ENCODE measurements at regions not wholly inside any gene's neighbourhood (a gene's known extent, or its start where the extent isn't known, plus 50 kb on each side); places are given as distances from the start of the nearest gene placed in this dataset.

- Histone ChIP-seq H3K18ac (ENCODE audit: low read length) (no peak overlapping the region), H3K27ac (ENCODE audit: low read depth, low read length) (no peak overlapping the region), H3K79me1 (ENCODE audit: low read length) (no peaks in the 10 kb centered on the region), H2AFZ (ENCODE audit: insufficient read depth, low read length, poor library complexity) (no peak overlapping the region), H3K4me1 (ENCODE audit: control insufficient read depth in 1 of 2, insufficient read depth in 2 of 2, low read length in 2 of 2) (no peaks in the 10 kb centered on the region), H3K4me3 (ENCODE audit: low read depth, low read length) (no peak overlapping the region), H3K23ac (ENCODE audit: low read length) (no peak overlapping the region), H3K27me3 (ENCODE audit: insufficient read depth, low read length) (no peaks in the 10 kb centered on the region), H4K8ac (ENCODE audit: low read depth, low read length) (no peak overlapping the region), H2BK120ac (ENCODE audit: insufficient read depth, low read length, poor library complexity) (no peak overlapping the region), H3K36me3 (ENCODE audit: control insufficient read depth in 1 of 2, insufficient read depth in 2 of 2, low read length in 2 of 2) (no peaks in the 10 kb centered on the region), H4K91ac (ENCODE audit: low read depth, low read length) (no peak overlapping the region), H3K4ac (ENCODE audit: low read depth, low read length) (no peak overlapping the region), H2BK5ac (ENCODE audit: low read depth, low read length, poor library complexity) (no peak overlapping the region), H3K14ac (ENCODE audit: low read length) (no peak overlapping the region), H2AK5ac (ENCODE audit: low read length) (no peak overlapping the region), H3K9me3 (ENCODE audit: insufficient read depth, low read depth, low read length) (no peaks in the 10 kb centered on the region), H4K12ac (ENCODE audit: low read depth, low read length) (no peak overlapping the region), H3K9ac (ENCODE audit: low read length) (no peak overlapping the region), H3K4me2 (ENCODE audit: low read length) (no peak overlapping the region), H3K79me2 (ENCODE audit: control insufficient read depth, insufficient read depth, low read length, poor library complexity) (no peaks in the 10 kb centered on the region), H2BK12ac (ENCODE audit: low read length) (no peak overlapping the region)
- DNase-seq: no peak
- WGBS (ENCODE audit: extremely low coverage, insufficient coverage, insufficient read length): no CpG with 5 or more reads among the region's 1 CpG
These were observed 982.7 kb upstream of the NR2F2 start for GRCh38 chr15:95347837-95348236.

DNA sequence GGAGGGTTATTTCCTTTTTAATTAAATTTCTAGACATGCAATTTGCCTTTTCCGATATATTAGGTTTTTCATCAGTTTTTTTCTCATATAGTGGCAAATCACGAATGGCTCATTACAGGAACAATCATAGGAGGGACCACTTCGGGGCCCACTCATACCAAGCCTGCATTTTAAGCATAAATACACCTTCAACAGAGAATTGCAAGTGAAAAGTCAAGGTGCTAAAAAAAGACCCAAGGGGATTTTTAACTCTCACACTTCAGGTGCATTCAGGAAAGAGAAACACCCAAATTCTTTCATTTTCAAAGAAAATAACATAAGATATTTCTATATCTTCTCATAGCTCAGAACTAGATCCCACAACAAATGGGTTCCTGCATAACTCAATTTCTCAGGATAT, 979.6 kb upstream of the NR2F2 start:
- Histone ChIP-seq H3K23ac (ENCODE audit: low read length) (no peak overlapping the region), H3K14ac (ENCODE audit: low read length) (no peak overlapping the region), H2BK5ac (ENCODE audit: low read depth, low read length, poor library complexity) (no peak overlapping the region), H3K27ac (ENCODE audit: low read depth, low read length) (no peak overlapping the region), H4K12ac (ENCODE audit: low read depth, low read length) (no peak overlapping the region), H3K9me3 (ENCODE audit: insufficient read depth, low read depth, low read length) (no peaks in the 10 kb centered on the region), H3K4me1 (ENCODE audit: control insufficient read depth in 1 of 2, insufficient read depth in 2 of 2, low read length in 2 of 2) (no peaks in the 10 kb centered on the region), H2AFZ (ENCODE audit: insufficient read depth, low read length, poor library complexity) (no peak overlapping the region), H4K91ac (ENCODE audit: low read depth, low read length) (no peak overlapping the region), H2AK5ac (ENCODE audit: low read length) (no peak overlapping the region), H3K36me3 (ENCODE audit: control insufficient read depth in 1 of 2, insufficient read depth in 2 of 2, low read length in 2 of 2) (no peaks in the 10 kb centered on the region), H3K4me2 (ENCODE audit: low read length) (no peak overlapping the region), H3K18ac (ENCODE audit: low read length) (no peak overlapping the region), H3K4me3 (ENCODE audit: low read depth, low read length) (no peak overlapping the region), H2BK120ac (ENCODE audit: insufficient read depth, low read length, poor library complexity) (no peak overlapping the region), H3K79me2 (ENCODE audit: control insufficient read depth, insufficient read depth, low read length, poor library complexity) (no peaks in the 10 kb centered on the region), H3K9ac (ENCODE audit: low read length) (no peak overlapping the region), H3K27me3 (ENCODE audit: insufficient read depth, low read length) (no peaks in the 10 kb centered on the region), H3K4ac (ENCODE audit: low read depth, low read length) (no peak overlapping the region), H4K8ac (ENCODE audit: low read depth, low read length) (no peak overlapping the region), H3K79me1 (ENCODE audit: low read length) (no peaks in the 10 kb centered on the region), H2BK12ac (ENCODE audit: low read length) (no peak overlapping the region)
- DNase-seq: no peak
- WGBS (ENCODE audit: extremely low coverage, insufficient coverage, insufficient read length): no CpG with 5 or more reads among the region's 3 CpGs

DNA sequence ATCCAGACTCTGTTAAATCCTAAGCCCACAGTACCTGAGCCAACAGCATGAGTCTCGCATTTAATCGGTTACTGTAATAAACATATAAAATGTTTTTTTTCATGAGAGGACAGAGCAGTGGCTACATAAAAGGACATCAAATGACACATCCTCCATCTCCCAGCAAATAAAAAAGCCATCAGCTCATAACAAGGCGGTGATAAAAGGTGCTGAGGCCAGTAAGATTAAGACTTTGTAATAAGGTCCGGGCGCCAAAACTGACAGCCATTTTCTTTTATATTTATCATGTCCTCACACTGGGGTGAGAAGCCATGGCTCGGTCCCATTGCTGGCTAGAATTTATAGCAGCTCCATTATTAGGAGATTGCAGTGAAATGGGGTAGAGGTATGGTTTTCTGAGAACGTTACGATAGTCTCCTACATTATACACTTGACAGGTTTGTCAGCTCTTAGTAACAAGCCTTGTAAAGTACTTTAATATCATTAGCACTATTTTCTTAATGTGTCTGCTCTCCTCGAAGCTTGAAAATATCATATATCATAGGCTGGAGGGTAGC, 977.8 kb upstream of the NR2F2 start:
- Histone ChIP-seq H3K4me1 (ENCODE audit: control insufficient read depth in 1 of 2, insufficient read depth in 2 of 2, low read length in 2 of 2) (no peaks in the 10 kb centered on the region), H3K14ac (ENCODE audit: low read length) (no peak overlapping the region), H4K12ac (ENCODE audit: low read depth, low read length) (no peak overlapping the region), H3K23ac (ENCODE audit: low read length) (no peak overlapping the region), H3K79me2 (ENCODE audit: control insufficient read depth, insufficient read depth, low read length, poor library complexity) (no peaks in the 10 kb centered on the region), H3K4ac (ENCODE audit: low read depth, low read length) (no peak overlapping the region), H2AK5ac (ENCODE audit: low read length) (no peak overlapping the region), H3K9ac (ENCODE audit: low read length) (no peak overlapping the region), H2AFZ (ENCODE audit: insufficient read depth, low read length, poor library complexity) (no peak overlapping the region), H3K36me3 (ENCODE audit: control insufficient read depth in 1 of 2, insufficient read depth in 2 of 2, low read length in 2 of 2) (no peaks in the 10 kb centered on the region), H3K79me1 (ENCODE audit: low read length) (no peaks in the 10 kb centered on the region), H4K91ac (ENCODE audit: low read depth, low read length) (no peak overlapping the region), H3K27me3 (ENCODE audit: insufficient read depth, low read length) (no peaks in the 10 kb centered on the region), H2BK12ac (ENCODE audit: low read length) (no peak overlapping the region), H3K4me2 (ENCODE audit: low read length) (no peak overlapping the region), H3K4me3 (ENCODE audit: low read depth, low read length) (no peak overlapping the region), H3K9me3 (ENCODE audit: insufficient read depth, low read depth, low read length) (no peaks in the 10 kb centered on the region), H4K8ac (ENCODE audit: low read depth, low read length) (no peak overlapping the region), H3K27ac (ENCODE audit: low read depth, low read length) (no peak overlapping the region), H3K18ac (ENCODE audit: low read length) (no peak overlapping the region), H2BK120ac (ENCODE audit: insufficient read depth, low read length, poor library complexity) (no peak overlapping the region), H2BK5ac (ENCODE audit: low read depth, low read length, poor library complexity) (no peak overlapping the region)
- DNase-seq: no peak
- WGBS (ENCODE audit: extremely low coverage, insufficient coverage, insufficient read length): no CpG with 5 or more reads among the region's 9 CpGs

DNA sequence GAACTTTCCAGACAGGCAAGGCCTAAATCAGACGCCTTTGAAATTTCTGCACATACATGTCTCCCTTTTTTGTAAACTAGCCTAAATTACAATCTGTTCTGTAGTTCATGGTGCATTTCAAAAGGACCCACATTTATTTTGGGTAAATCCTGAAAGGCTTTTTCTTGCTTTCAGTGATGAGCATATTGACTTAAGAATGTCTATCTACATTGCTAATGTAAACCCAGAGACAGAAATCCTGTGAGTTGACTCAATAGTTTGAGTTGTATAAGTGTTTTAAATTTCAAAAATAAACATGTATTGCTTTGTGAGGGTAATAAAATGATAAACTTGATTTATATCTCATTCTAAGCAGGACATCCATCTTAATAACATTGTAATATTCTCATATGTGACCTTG, 977.0 kb upstream of the NR2F2 start:
- no CpG with 5 or more reads among the region's 1 CpG for WGBS (ENCODE audit: extremely low coverage, insufficient coverage, insufficient read length)
- H2BK12ac ChIP-seq (ENCODE audit: low read length): no peak overlapping the region

More for the DNA sequence above, 977.0 kb upstream of the NR2F2 start:
- Histone ChIP-seq H4K12ac (ENCODE audit: low read depth, low read length) (no peak overlapping the region), H2AK5ac (ENCODE audit: low read length) (no peak overlapping the region), H2AFZ (ENCODE audit: insufficient read depth, low read length, poor library complexity) (no peak overlapping the region), H3K79me1 (ENCODE audit: low read length) (no peaks in the 10 kb centered on the region), H3K9me3 (ENCODE audit: insufficient read depth, low read depth, low read length) (no peaks in the 10 kb centered on the region), H4K8ac (ENCODE audit: low read depth, low read length) (no peak overlapping the region), H3K27ac (ENCODE audit: low read depth, low read length) (no peak overlapping the region), H3K9ac (ENCODE audit: low read length) (no peak overlapping the region), H2BK120ac (ENCODE audit: insufficient read depth, low read length, poor library complexity) (no peak overlapping the region), H4K91ac (ENCODE audit: low read depth, low read length) (no peak overlapping the region), H3K27me3 (ENCODE audit: insufficient read depth, low read length) (no peaks in the 10 kb centered on the region), H3K79me2 (ENCODE audit: control insufficient read depth, insufficient read depth, low read length, poor library complexity) (no peaks in the 10 kb centered on the region), H3K4me3 (ENCODE audit: low read depth, low read length) (no peak overlapping the region), H2BK5ac (ENCODE audit: low read depth, low read length, poor library complexity) (no peak overlapping the region), H3K4ac (ENCODE audit: low read depth, low read length) (no peak overlapping the region), H3K4me2 (ENCODE audit: low read length) (no peak overlapping the region), H3K36me3 (ENCODE audit: control insufficient read depth in 1 of 2, insufficient read depth in 2 of 2, low read length in 2 of 2) (no peaks in the 10 kb centered on the region), H3K4me1 (ENCODE audit: control insufficient read depth in 1 of 2, insufficient read depth in 2 of 2, low read length in 2 of 2) (no peaks in the 10 kb centered on the region), H3K14ac (ENCODE audit: low read length) (no peak overlapping the region), H3K23ac (ENCODE audit: low read length) (no peak overlapping the region), H3K18ac (ENCODE audit: low read length) (no peak overlapping the region)
- no peak for DNase-seq

Data from trophoblast cell (in vitro differentiated cells and primary cell).